NCI-H526 (cell line): ENCODE measurements at regions not wholly inside any gene's neighbourhood (a gene's known extent, or its start where the extent isn't known, plus 50 kb on each side); places are given as distances from the start of the nearest gene placed in this dataset.

Experiments
- DNase-seq, 2 experiments: peaks; one replicate each; lab custom pipeline; 2025; lab: John Stamatoyannopoulos, UW

GRCh38 chr7:85573844-85574243 lies 387.0 kb upstream of the SEMA3D start:
- DNase-seq = no peak

DNA sequence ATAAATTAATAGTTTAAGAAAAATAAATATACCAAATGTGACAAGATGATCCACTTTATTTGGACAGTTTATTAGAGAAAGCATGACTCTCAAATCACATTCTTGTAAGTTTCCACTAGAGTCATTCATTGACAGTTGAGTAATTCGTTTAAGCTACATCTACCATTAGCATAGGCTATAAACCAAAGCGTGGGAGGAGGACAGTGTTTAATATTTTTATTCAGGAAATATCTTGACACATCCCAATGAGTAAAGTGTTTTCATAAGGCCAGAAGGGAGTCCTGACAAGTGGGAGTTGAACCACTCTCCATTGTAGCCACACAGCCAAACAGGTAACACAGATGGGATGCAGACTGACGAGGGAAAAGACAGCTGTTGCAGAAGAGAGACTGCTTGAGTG lies 386.5 kb upstream of the SEMA3D start:
- no peak for DNase-seq

- no peak for DNase-seq
Measured at GRCh38 chr7:85570898-85571297, 384.0 kb upstream of the SEMA3D start.

GRCh38 chr7:85567983-85568382 lies 381.1 kb upstream of the SEMA3D start:
- no peak for DNase-seq

- DNase-seq = no peak
Measured at GRCh38 chr7:85566095-85566794, 379.4 kb upstream of the SEMA3D start.

DNA sequence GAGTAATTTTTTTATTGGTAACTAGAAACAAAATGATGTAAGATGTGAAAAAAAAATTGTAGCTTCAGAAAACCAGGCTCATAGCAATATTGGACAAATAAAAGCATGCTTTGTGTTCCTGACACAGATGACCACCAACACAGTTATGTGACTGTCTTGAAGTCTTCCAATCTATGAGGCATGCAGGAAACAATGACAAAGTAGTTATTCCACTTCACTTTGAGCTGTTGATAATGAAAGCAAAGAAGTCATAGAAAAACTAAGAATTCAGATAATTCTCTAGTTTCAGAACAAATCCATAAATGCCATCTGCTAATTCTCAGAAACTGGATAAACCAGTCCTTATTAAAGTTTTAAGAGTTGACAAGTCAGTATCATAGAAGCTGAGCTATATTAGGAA lies 378.4 kb upstream of the SEMA3D start:
- DNase-seq = no peak

DNA sequence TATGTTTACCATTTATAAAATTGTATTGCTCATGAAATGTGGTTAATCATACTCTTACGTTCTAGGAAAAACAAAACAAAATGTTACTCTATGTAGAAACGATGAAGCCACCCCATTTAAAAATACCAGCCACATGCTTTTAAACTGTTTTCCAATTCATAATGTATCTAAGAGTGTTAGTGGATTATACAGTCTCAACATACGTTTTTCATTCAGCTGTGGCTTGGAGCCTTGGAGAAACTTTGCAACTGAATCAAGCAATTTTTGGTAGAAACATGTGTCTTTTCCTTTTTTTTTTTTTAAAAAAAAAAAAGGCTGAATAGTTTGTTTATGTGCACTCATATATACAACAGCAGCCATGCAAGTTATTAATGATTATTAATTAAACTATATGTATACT lies 378.0 kb upstream of the SEMA3D start:
- no peak for DNase-seq

DNA sequence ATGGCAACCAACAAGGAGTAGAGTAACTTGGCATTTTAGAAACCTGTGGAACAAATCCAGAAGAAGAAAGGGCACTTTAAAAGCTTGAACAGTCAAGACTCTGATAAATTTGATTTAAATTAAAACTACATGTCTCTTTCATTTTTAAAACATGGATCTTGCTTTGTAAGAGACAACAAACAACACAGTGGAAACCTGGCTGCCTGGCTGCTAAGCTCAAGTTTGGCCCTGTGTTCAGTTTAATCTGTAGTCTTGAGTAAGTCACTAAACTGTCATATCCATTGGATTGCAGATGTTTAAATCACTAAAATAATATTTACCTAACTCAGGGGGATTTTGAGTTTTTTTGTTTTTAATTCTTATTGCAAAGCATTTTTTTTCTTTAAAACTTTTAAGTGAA lies 374.9 kb upstream of the SEMA3D start:
- DNase-seq = no peak

GRCh38 chr7:85554236-85555178 lies 367.7 kb upstream of the SEMA3D start:
- DNase-seq = peak; percentile 14 to 74

- no peak for DNase-seq
Measured at GRCh38 chr7:85535974-85536729, 349.3 kb upstream of the SEMA3D start.

- DNase-seq = no peak
Measured at GRCh38 chr7:85529831-85530230, 343.0 kb upstream of the SEMA3D start.

DNA sequence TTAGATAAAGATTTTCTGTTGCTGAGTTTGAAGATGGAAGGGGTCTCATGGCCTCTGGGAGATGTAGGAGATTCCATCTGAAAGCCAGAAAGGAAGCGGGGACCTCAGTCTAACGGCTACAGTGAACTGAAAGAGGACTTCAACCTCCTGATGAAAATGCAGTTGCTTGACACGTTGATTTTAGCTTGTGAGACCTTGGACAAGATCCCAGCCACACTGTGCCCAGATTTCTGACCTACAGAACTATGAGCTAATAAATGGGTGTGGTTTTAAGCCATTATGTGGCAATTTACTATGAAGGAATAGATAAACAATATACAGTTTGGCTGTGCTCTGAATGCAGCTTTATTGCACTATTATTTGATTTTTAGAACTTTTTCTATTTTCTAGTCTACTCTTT lies 342.3 kb upstream of the SEMA3D start:
- DNase-seq = no peak

DNA sequence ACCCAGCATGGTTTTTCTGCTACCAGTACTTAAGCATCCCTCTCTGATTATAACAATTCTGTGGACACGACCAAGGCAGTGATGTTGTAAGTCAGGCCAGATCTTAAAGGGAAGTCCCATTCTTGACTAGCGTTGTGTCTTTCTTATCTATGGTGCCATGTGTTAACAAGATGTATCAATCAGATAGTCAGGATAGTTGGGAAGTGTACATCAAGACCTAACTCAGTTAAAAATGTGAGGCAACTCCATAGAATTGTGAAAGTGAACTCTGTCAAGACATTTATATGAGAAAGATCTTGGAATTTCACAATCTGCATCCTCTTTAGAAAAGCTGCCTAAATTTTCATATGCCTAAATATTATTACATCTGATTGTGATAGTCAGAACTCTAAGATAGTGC lies 341.7 kb upstream of the SEMA3D start:
- DNase-seq = no peak

DNA sequence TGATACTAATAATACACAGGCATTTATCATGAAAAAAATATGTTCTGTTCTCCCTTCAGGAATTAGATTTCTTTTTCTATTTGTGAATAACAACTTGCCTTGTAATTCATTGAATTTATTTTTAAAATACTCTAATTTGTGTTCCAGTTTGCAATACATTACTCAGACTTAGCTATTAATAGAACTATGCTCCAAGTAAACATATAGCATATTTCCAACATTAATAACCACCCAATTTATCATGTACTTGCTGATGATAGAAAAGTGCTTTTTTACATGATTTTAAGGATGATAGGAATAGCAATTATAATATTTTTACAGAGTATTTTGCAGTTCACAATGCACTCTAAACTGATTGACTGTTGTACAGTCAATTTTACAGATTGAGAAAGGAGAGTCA lies 338.8 kb upstream of the SEMA3D start:
- no peak for DNase-seq

DNA sequence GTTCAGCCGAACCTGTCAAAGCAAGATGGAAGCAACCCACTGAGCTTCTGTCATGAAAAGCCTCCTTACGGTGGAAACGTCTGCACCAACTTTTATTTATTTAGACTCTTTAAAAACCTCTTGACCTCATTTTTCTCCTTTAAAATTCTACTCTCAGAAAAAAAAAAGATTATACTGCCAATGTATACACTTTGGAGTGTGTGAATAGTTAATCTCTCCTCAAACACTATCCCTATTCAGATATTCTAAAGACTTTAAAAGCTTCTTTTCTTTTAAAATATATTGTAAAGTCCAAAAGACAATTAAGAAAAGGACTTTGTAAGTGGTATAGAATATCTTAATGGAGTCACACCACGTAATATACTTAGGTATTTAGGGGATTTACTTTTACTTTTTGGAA lies 335.2 kb upstream of the SEMA3D start:
- no peak for DNase-seq

DNA sequence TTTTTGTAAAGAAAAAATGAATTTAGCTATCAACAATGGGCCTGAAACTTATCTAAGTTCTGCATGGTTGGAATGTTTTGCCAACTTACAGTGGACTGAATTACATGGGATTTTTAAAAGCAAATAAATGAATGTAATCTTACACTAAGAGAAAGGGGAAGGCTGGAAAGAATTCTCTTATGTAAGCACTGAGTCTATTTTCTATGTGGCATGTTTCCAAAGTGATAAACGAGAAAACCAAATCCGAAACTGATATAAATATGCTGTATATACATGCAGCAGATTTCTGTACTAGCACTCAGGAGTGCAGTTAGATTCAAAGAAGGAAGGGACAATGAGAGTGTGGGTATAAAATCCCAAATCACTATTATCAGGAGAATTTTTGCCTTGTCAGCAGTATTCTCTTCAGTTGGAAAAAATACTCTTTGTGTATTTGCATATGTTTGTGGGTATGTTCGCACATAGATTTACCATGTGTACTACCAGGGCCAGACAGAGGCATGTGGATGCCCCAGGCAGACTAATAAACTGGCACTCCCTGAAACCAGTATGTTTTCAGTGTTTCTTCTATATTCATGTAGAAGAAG lies 334.3 kb upstream of the SEMA3D start:
- DNase-seq = peak; percentile 25 to 41

DNA sequence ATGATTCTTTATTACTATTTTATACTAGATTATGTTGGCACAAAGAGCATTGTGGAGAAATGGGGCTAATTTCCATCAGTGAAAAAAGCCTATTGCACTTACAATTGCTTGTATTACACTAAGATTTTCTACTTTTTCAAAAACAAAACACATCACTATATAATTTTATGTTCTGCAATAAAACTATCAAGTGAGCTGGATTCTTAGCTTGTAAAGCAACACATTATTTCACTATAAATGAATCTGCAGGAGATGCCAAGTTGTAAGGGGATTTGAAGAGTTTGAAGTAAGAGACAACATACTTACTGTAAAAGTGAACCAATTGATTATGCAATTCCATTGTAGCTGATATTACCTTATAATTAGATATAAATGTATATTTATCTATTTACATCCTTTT lies 333.3 kb upstream of the SEMA3D start:
- DNase-seq = no peak

DNA sequence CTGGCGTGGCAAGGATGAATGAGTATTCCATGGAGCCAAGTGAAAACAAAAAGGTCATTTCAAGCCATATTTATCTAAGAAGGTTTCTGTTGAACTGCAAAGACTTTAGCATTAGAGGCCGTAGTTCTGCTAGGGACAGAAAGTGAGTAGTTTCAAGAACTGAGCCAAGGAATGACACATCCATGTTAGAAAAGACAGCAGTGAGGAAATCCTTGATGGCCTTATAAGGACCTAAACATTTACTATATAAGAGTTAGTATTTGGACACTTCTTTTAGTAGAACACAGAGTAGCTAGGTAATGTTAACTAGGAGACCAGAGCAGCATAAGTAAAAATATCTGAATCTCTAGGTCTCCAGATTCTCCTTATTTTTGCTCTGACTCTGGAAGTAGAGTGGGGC lies 329.8 kb upstream of the SEMA3D start:
- DNase-seq = no peak

DNA sequence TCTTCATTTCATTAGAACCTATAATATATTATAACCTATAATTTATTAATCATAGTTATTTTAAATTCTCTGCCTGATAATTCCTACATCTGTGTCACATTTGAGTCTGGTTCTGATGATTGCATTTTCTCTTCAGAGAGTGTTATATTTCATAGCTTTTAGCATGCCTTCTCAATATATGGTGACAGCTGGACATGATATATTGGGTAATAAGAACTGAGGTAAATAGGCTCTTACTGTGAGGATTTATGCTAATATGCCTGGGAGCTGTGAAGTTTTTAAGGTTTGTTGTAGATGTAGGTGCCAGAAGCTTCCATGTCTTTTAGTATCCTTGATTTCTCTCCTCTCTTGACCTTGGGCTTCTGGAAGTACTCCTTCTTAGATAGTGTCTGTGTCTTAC lies 325.9 kb upstream of the SEMA3D start:
- DNase-seq = no peak

GRCh38 chr7:85510287-85510686 lies 323.4 kb upstream of the SEMA3D start:
- no peak for DNase-seq

- no peak for DNase-seq
Measured at GRCh38 chr7:85509476-85509875, 322.6 kb upstream of the SEMA3D start.
